NCI-H2171 (cell line): ENCODE measurements at regions not wholly inside any gene's neighbourhood (a gene's known extent, or its start where the extent isn't known, plus 50 kb on each side); places are given as distances from the start of the nearest gene placed in this dataset.

ENCODE experiments used
- DNase-seq: peaks from one replicate; lab custom pipeline; 2025; lab: John Stamatoyannopoulos, UW

GRCh38 chr4:124178449-124179021, 534.0 kb downstream of the ANKRD50 start:
- DNase-seq: no peak

- no peak for DNase-seq
Observed at GRCh38 chr4:124179506-124180186, 532.9 kb downstream of the ANKRD50 start.

GRCh38 chr4:124181039-124181438, 531.5 kb downstream of the ANKRD50 start:
- no peak for DNase-seq

- no peak for DNase-seq
Observed at GRCh38 chr4:124183231-124183630, 529.3 kb downstream of the ANKRD50 start.

GRCh38 chr4:124183926-124184325, 528.6 kb downstream of the ANKRD50 start:
- no peak for DNase-seq

- DNase-seq: no peak
Observed at GRCh38 chr4:124184792-124185191, 527.7 kb downstream of the ANKRD50 start.

- DNase-seq: no peak
Observed at GRCh38 chr4:124188595-124188994, 523.9 kb downstream of the ANKRD50 start.

- DNase-seq: no peak
Observed at GRCh38 chr4:124189545-124189944, 523.0 kb downstream of the ANKRD50 start.

- no peak for DNase-seq
Observed at GRCh38 chr4:124191329-124191728, 521.2 kb downstream of the ANKRD50 start.

- no peak for DNase-seq
Observed at GRCh38 chr4:124192544-124192943, 520.0 kb downstream of the ANKRD50 start.

GRCh38 chr4:124199185-124199584, 513.3 kb downstream of the ANKRD50 start:
- no peak for DNase-seq

GRCh38 chr4:124199755-124200154, 512.8 kb downstream of the ANKRD50 start:
- no peak for DNase-seq

- no peak for DNase-seq
Observed at GRCh38 chr4:124201636-124202035, 510.9 kb downstream of the ANKRD50 start.

GRCh38 chr4:124202099-124202498, 510.4 kb downstream of the ANKRD50 start:
- no peak for DNase-seq

GRCh38 chr4:124203613-124204238, 508.8 kb downstream of the ANKRD50 start:
- DNase-seq: no peak

- no peak for DNase-seq
Observed at GRCh38 chr4:124206779-124207605, 505.5 kb downstream of the ANKRD50 start.

GRCh38 chr4:124209211-124209610, 503.3 kb downstream of the ANKRD50 start:
- DNase-seq: no peak

- DNase-seq: no peak
Observed at GRCh38 chr4:124209626-124210025, 502.9 kb downstream of the ANKRD50 start.

- DNase-seq: no peak
Observed at GRCh38 chr4:124210746-124211145, 501.8 kb downstream of the ANKRD50 start.

- no peak for DNase-seq
Observed at GRCh38 chr4:124212815-124213630, 499.5 kb downstream of the ANKRD50 start.

- no peak for DNase-seq
Observed at GRCh38 chr4:124219389-124219788, 493.1 kb downstream of the ANKRD50 start.

- no peak for DNase-seq
Observed at GRCh38 chr4:124224256-124224655, 488.3 kb downstream of the ANKRD50 start.
